SK-N-MC (cell line): ENCODE measurements at regions not wholly inside any gene's neighbourhood (a gene's known extent, or its start where the extent isn't known, plus 50 kb on each side); places are given as distances from the start of the nearest gene placed in this dataset.

Experiments
- DNase-seq: peaks from one replicate; pipeline ENCODE4 v3.0.0-alpha.2; 2011; ENCODE audit warnings: low read depth, low spot score
- H3K27ac ChIP-seq: fragments of 200-600 bp; sonication (generic); 2 replicates; pipeline ENCODE4 v1.5.1; 2016; ENCODE audit warnings: mixed run types
- H3K36me3 ChIP-seq: fragments of 200-600 bp; sonication (generic); 2 replicates; pipeline ENCODE4 v1.6.1; 2017; ENCODE audit warnings: antibody characterized with exemption, low read length, mixed read lengths; ENCODE audit not compliant: insufficient read depth
- H3K4me3 ChIP-seq: fragments of 200-600 bp; sonication (generic); 2 replicates; pipeline ENCODE4 v1.5.1; 2016
- H3K9ac ChIP-seq: fragments of 200-600 bp; sonication (generic); 2 replicates; pipeline ENCODE4 v1.8.0; 2017; ENCODE audit warnings: mixed run types, mixed read lengths; ENCODE audit not compliant: insufficient read length
- H3K9me3 ChIP-seq: fragments of 200-600 bp; sonication (generic); 2 replicates; pipeline ENCODE4 v1.6.1; 2017; ENCODE audit warnings: low read depth, mild to moderate bottlenecking, antibody characterized with exemption, low read length, moderate library complexity, mixed read lengths
- EZH2 ChIP-seq: fragments of 200-600 bp; sonication (generic); IDR thresholded peaks from one replicate; pipeline ENCODE4 v1.6.1; 2017; ENCODE audit warnings: antibody characterized with exemption
- FOXP2 ChIP-seq: optimal IDR thresholded peaks from 2 replicates; pipeline ENCODE3; 2011; ENCODE audit warnings: mild to moderate bottlenecking, moderate library complexity; ENCODE audit not compliant: insufficient read depth; ENCODE audit errors: extremely low read length, control extremely low read depth
- POLR2AphosphoS5 ChIP-seq: IDR thresholded peaks from 2 replicates; pipeline ENCODE4 v1.6.1; 2012; ENCODE audit warnings: mild to moderate bottlenecking, low read depth, low read length, borderline replicate concordance

GRCh38 chr5:121024416-121025311 lies 560.6 kb downstream of the PRR16 start:
- no peak for DNase-seq
- H3K9ac ChIP-seq = no peak overlapping the region
- no peak overlapping the region for H3K4me3 ChIP-seq
- no peak overlapping the region for H3K27ac ChIP-seq
- TF ChIP-seq EZH2 (no peak), FOXP2 (no peak), POLR2AphosphoS5 (no peak)
- no peaks in the 10 kb centered on the region for H3K36me3 ChIP-seq
- H3K9me3 ChIP-seq = no peaks in the 10 kb centered on the region

- H3K27ac ChIP-seq = no peak overlapping the region
- no peaks in the 10 kb centered on the region for H3K9me3 ChIP-seq
- no peak for DNase-seq
- H3K4me3 ChIP-seq = no peak overlapping the region
- H3K36me3 ChIP-seq = no peaks in the 10 kb centered on the region
- TF ChIP-seq EZH2 (no peak), POLR2AphosphoS5 (no peak)
- H3K9ac ChIP-seq = no peak overlapping the region
Measured at GRCh38 chr5:121025671-121026070, 561.6 kb downstream of the PRR16 start.

- no peak for DNase-seq
- TF ChIP-seq POLR2AphosphoS5 (no peak), EZH2 (no peak), FOXP2 (no peak)
Measured at GRCh38 chr5:121027636-121028035, 563.5 kb downstream of the PRR16 start.

GRCh38 chr5:121029536-121030245 lies 565.6 kb downstream of the PRR16 start:
- TF ChIP-seq FOXP2 = no peak
- TF ChIP-seq EZH2 = no peak
- no peak for TF ChIP-seq POLR2AphosphoS5
- H3K9me3 ChIP-seq = no peaks in the 10 kb centered on the region
- no peak for DNase-seq
- no peaks in the 10 kb centered on the region for H3K36me3 ChIP-seq
- H3K9ac ChIP-seq = no peak overlapping the region
- H3K4me3 ChIP-seq = no peak overlapping the region
- H3K27ac ChIP-seq = no peak overlapping the region

More at GRCh38 chr5:121027636-121028035, 563.5 kb downstream of the PRR16 start:
- Histone ChIP-seq H3K9me3 (no peaks in the 10 kb centered on the region), H3K36me3 (no peaks in the 10 kb centered on the region), H3K4me3 (no peak overlapping the region), H3K27ac (no peak overlapping the region), H3K9ac (no peak overlapping the region)

- Histone ChIP-seq H3K27ac (no peak overlapping the region), H3K36me3 (no peaks in the 10 kb centered on the region), H3K9me3 (no peaks in the 10 kb centered on the region), H3K9ac (no peak overlapping the region), H3K4me3 (no peak overlapping the region)
- no peak for TF ChIP-seq POLR2AphosphoS5
- no peak for TF ChIP-seq EZH2
- TF ChIP-seq FOXP2 = no peak
- no peak for DNase-seq
Measured at GRCh38 chr5:121031491-121031890, 567.4 kb downstream of the PRR16 start.

- Histone ChIP-seq H3K27ac (no peak overlapping the region), H3K9ac (no peak overlapping the region), H3K36me3 (no peaks in the 10 kb centered on the region), H3K9me3 (no peaks in the 10 kb centered on the region), H3K4me3 (no peak overlapping the region)
- no peak for TF ChIP-seq EZH2
- TF ChIP-seq POLR2AphosphoS5 = no peak
- no peak for TF ChIP-seq FOXP2
- no peak for DNase-seq
Measured at GRCh38 chr5:121033334-121033733, 569.2 kb downstream of the PRR16 start.

GRCh38 chr5:121038438-121038837 lies 574.3 kb downstream of the PRR16 start:
- TF ChIP-seq EZH2 (no peak), FOXP2 (no peak), POLR2AphosphoS5 (no peak)
- Histone ChIP-seq H3K4me3 (no peak overlapping the region), H3K9me3 (no peaks in the 10 kb centered on the region), H3K9ac (no peak overlapping the region), H3K36me3 (no peaks in the 10 kb centered on the region), H3K27ac (no peak overlapping the region)
- DNase-seq = no peak

- Histone ChIP-seq H3K9ac (no peak overlapping the region), H3K36me3 (no peaks in the 10 kb centered on the region), H3K27ac (no peak overlapping the region), H3K9me3 (no peaks in the 10 kb centered on the region), H3K4me3 (no peak overlapping the region)
- no peak for DNase-seq
- TF ChIP-seq POLR2AphosphoS5 (no peak), EZH2 (no peak), FOXP2 (no peak)
Measured at GRCh38 chr5:121049971-121050370, 585.9 kb downstream of the PRR16 start.
